ENCODE measurements at regions not wholly inside any gene's neighbourhood (a gene's known extent, or its start where the extent isn't known, plus 50 kb on each side); places are given as distances from the start of the nearest gene placed in this dataset.
"Not testable (repeated sequence)": the region's sequence is repeated elsewhere in the genome, so short reads cannot be mapped to it uniquely, and the experiment has no call there.

- no peak for DNase-seq
Measured at GRCh38 chr14:30445852-30446251, 113.1 kb upstream of the G2E3 start.

- no peak for DNase-seq
Measured at GRCh38 chr14:30450631-30451545, 108.1 kb upstream of the G2E3 start.

GRCh38 chr14:30456296-30456695 lies 102.7 kb upstream of the G2E3 start:
- no peak for DNase-seq

GRCh38 chr14:30462358-30462757 lies 96.6 kb upstream of the G2E3 start:
- DNase-seq, result no peak

GRCh38 chr14:30464481-30464880 lies 94.5 kb upstream of the G2E3 start:
- DNase-seq, result no peak

- DNase-seq, result no peak
Measured at GRCh38 chr14:30468354-30468753, 90.6 kb upstream of the G2E3 start.

DNA sequence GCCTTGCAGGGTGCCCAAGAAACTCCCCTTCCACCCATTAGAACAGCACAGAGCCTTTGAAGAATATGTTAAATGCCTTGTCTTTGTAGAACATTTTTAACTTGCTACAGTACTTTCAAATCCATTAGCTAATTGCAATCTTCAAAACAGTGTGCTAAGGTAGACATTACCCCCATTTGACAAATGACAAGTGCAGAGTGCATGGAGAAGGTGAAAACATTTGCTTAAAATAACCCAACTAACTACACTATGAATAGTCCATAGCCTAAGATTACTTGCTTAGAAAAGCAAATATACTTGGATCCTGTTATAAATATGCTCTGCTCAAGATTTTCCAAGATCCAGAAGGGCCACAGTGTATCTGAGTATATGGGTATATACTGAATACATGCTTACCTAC lies 87.0 kb upstream of the G2E3 start:
- DNase-seq, result no peak

GRCh38 chr14:30473846-30474696 lies 84.9 kb upstream of the G2E3 start:
- DNase-seq, result not testable (repeated sequence)

- no peak for DNase-seq
Measured at GRCh38 chr14:30482276-30482675, 76.7 kb upstream of the G2E3 start.

- no peak for DNase-seq
Measured at GRCh38 chr14:30484201-30484600, 74.8 kb upstream of the G2E3 start.

DNA sequence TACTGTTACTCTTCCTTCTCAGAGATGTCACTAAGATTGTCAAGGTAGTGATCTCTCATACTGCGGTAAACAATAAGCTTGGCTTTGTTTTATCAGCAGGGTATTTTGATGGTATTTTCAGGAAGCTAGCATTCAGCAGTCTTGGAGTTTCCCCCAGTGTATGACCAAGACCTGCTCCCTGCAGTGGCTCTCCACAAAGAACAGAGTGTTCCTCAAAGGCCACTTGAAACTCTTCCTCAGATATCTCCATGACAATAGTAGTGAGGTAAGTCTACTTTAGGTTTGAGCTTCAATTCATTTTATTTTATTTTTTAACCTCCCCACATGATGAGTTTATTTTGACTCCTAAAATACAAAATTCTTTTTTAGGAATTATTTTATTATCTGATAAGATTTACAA lies 74.0 kb upstream of the G2E3 start:
- DNase-seq, result no peak

DNA sequence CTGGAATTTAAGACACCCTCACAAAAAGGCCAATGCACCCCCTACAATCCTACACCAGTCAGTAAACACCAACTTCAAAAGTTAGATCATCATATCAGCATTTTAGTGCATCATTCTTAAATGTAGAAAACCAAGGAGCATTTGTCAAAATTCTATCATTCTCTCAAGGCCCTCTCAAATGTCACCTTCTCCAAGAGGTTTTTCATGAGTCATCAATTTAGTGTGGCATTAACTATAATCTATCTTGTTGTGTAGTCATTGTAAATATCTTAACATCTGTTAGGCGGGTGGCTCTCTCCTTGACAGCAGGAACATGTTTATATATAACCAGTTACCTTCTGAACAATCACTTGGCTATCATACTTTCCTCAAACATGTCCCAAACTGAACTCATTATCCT lies 62.1 kb upstream of the G2E3 start:
- no peak for DNase-seq

- no peak for DNase-seq
Measured at GRCh38 chr14:30499358-30499757, 59.6 kb upstream of the G2E3 start.

DNA sequence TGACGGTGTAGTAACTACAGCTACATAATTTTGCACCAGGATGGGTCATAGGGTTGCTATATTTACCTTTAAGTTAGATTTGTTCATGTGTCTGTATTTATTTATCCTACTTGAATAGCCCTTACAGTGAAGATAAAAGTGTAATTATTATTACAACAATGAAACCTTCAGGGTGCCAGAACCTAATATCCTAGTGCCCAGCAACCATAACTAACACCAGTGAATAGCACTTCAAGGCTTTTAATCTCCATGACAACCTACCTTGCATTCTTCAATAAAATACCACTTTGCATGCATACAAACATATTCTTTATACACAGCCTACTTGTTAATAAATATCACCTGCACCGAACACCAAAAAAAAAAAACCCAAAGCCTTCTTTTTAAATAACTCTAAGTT lies 58.7 kb upstream of the G2E3 start:
- no peak for DNase-seq

GRCh38 chr14:30507209-30507608 lies 51.7 kb upstream of the G2E3 start:
- DNase-seq, result no peak

Data from GOT3 (cell line).